ENCODE measurements at regions not wholly inside any gene's neighbourhood (a gene's known extent, or its start where the extent isn't known, plus 50 kb on each side); places are given as distances from the start of the nearest gene placed in this dataset.

- TF ChIP-seq CTCF (IDR thresholded peaks at IDR 0.05; ENCODE audit: low read depth, low read length): no peak
- TF ChIP-seq POLR2A (IDR thresholded peaks at IDR 0.05; ENCODE audit: extremely low read depth, insufficient read length): no peak
- TF ChIP-seq MYC (IDR thresholded peaks at IDR 0.05; ENCODE audit: low read depth, low read length): no peak
- no peak for TF ChIP-seq MAX (IDR thresholded peaks at IDR 0.05; ENCODE audit: low read depth, low read length)
Observed at GRCh38 chr14:87797001-87797400, 196.0 kb downstream of the GALC start.

Data from NB4 (cell line).